Mucosa of stomach (tissue), 1 donor: ENCODE measurements at regions not wholly inside any gene's neighbourhood (a gene's known extent, or its start where the extent isn't known, plus 50 kb on each side); places are given as distances from the start of the nearest gene placed in this dataset.

Experiments
- H3K27me3 ChIP-seq: one replicate; pipeline ENCODE4 v1.7.0; 2013; ENCODE audit warnings: mild to moderate bottlenecking, low read length; ENCODE audit not compliant: control insufficient read depth, insufficient read depth
- H3K36me3 ChIP-seq: one replicate; pipeline ENCODE4 v1.7.0; 2013; ENCODE audit warnings: low read length; ENCODE audit not compliant: control insufficient read depth, insufficient read depth
- H3K4me1 ChIP-seq: one replicate; pipeline ENCODE4 v1.7.0; 2013; ENCODE audit warnings: mild to moderate bottlenecking, low read length; ENCODE audit not compliant: control insufficient read depth, insufficient read depth
- H3K4me3 ChIP-seq: one replicate; pipeline ENCODE4 v1.7.0; 2013; ENCODE audit warnings: low read length
- H3K9ac ChIP-seq: one replicate; pipeline ENCODE4 v1.7.0; 2013; ENCODE audit warnings: mild to moderate bottlenecking, low read length, moderate library complexity
- H3K9me3 ChIP-seq: one replicate; pipeline ENCODE4 v1.7.0; 2013; ENCODE audit warnings: mild to moderate bottlenecking, low read length, moderate library complexity; ENCODE audit not compliant: control insufficient read depth
- donor health status: Pancreatic carcinoma.

GRCh38 chr5:67291671-67292070 lies 95.1 kb upstream of the CD180 start:
- Histone ChIP-seq H3K4me3 (no peak overlapping the region), H3K36me3 (no peaks in the 10 kb centered on the region), H3K4me1 (no peaks in the 10 kb centered on the region), H3K27me3 (no peaks in the 10 kb centered on the region), H3K9me3 (no peaks in the 10 kb centered on the region), H3K9ac (no peak overlapping the region)

DNA sequence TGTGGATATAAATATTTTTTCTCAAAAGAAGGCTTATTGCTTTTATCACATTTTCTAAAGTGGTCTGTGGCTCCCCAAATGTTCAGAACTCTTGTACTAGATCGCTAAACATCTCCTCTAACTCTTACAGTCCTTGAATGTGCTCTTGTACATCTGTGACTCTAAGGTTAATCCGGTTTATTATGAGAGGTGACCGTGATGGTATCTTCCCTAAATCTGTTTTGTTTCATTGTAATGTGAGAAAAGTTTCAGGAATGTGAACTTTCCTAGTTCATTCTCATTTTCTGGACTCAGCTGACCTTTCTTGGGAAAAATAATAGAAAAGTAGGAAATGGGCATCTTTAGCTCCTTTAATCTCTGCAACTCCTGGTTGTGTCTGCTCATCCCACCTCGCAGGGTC lies 94.5 kb upstream of the CD180 start:
- peaks cover under 1% of the 10 kb centered on the region for H3K4me1 ChIP-seq
- H3K9ac ChIP-seq: no peak overlapping the region

DNA sequence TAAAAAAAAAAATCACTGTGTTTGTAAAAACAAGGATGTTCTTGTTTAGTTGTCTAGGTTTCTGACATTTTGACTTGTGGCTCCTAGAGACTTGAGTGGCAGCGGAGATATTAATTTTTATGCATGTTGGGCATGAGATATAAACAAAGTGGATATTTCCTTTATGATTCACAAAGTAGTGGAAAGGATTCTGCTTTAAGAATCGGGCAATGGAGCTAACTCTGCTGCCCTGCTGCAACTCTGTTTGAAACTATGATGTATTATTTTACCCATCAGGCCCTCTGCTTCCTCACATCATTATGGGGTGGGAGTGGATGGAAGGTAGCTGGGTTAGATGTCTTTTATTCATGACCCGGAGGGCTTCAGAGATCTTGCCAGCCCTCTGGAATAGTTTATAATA lies 94.1 kb upstream of the CD180 start:
- H3K36me3 ChIP-seq: no peaks in the 10 kb centered on the region
- no peak overlapping the region for H3K4me3 ChIP-seq
- H3K9ac ChIP-seq: no peak overlapping the region
- H3K27me3 ChIP-seq: no peaks in the 10 kb centered on the region
- H3K9me3 ChIP-seq: no peaks in the 10 kb centered on the region
- H3K4me1 ChIP-seq: peaks cover 4% of the 10 kb centered on the region

More for the DNA sequence above, 94.5 kb upstream of the CD180 start:
- Histone ChIP-seq H3K9me3 (no peaks in the 10 kb centered on the region), H3K27me3 (no peaks in the 10 kb centered on the region), H3K36me3 (no peaks in the 10 kb centered on the region), H3K4me3 (no peak overlapping the region)

GRCh38 chr5:67289763-67290521 lies 93.3 kb upstream of the CD180 start:
- H3K4me1 ChIP-seq: peaks cover 5% of the 10 kb centered on the region
- H3K9me3 ChIP-seq: no peaks in the 10 kb centered on the region

DNA sequence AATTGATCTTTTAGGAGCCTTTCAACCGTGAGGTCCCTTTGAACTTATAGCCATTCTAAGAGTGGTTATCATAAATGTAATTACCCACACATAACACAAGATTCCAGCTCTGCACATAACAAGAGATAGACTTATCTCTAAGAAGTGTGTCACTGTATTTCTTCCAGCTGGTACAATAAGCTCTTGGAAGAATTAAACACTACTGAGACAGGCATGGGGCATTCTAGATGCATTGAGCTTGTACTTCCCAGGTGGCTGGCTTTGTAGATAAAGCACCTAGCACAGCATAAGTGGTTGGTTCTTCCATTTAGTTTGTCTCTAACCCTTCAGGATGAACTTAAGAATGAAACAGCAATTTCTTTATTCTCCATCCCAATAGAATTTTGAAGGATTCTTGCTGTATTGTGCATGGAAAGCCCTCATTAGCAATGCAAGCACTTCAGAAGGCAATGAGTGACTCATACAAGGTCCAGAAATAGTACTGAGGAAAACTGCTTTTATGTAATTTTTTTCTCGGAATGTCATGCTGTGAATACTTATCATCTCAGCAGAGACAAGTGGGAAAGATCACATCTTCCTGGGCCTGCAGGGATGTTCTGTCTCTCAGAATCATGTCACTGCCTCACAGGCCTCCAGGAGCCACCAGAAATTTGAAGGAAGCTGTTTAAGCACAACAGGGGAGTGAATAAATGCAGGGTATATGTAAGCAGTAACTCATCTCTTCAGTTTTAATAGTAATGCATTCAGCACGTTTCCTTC lies 91.1 kb upstream of the CD180 start:
- no peaks in the 10 kb centered on the region for H3K36me3 ChIP-seq
- H3K9ac ChIP-seq: no peak overlapping the region
- H3K27me3 ChIP-seq: no peaks in the 10 kb centered on the region
- no peaks in the 10 kb centered on the region for H3K9me3 ChIP-seq
- no peak overlapping the region for H3K4me3 ChIP-seq
- H3K4me1 ChIP-seq: peaks cover 21% of the 10 kb centered on the region

More at GRCh38 chr5:67289763-67290521, 93.3 kb upstream of the CD180 start:
- Histone ChIP-seq H3K4me3 (no peak overlapping the region), H3K27me3 (no peaks in the 10 kb centered on the region), H3K36me3 (no peaks in the 10 kb centered on the region), H3K9ac (no peak overlapping the region)

DNA sequence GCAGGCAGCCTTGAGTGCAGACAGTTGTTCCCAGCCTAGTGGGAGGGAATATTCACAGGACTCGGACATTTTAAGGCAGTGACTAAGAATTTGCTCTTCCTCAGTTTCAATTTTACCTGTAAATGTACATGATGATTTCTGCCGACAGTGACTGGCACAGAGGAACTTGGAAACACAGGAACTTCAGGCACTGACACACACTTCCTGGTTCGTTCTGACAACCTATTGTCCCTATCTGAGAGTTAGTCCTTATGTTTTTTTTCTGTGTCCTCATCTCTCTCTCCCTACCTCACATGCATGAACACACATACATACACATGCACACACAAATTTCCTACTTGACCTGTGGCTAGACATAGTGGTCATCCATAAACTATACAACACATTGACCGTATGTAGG lies 89.4 kb upstream of the CD180 start:
- H3K9me3 ChIP-seq: no peaks in the 10 kb centered on the region
- no peak overlapping the region for H3K4me3 ChIP-seq
- peaks cover 23% of the 10 kb centered on the region for H3K4me1 ChIP-seq
- no peak overlapping the region for H3K9ac ChIP-seq
- H3K36me3 ChIP-seq: no peaks in the 10 kb centered on the region
- H3K27me3 ChIP-seq: no peaks in the 10 kb centered on the region

DNA sequence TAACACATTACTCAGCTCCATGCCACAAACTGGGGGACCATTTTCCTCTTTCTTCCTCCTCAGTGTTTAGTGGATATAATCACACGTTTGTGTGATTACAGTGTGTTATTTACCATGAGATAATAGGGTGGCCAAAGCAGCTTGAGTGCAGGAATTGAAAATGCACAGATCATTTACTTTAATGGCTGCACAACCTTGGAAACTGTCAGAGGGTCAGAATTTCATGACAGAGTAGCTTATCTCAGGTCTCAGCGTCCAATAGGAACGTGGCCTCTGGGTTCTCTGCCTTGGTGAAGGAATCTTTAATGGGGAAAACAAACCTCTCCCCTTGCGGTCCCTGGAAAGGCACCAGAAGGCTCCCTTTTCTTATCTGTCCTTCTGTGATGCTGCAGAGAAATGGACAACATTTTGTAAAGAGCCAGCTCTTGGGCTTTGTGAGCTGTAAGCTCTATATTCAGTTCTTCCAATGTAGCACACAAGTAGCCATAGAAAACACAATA lies 87.4 kb upstream of the CD180 start:
- no peak overlapping the region for H3K9ac ChIP-seq

DNA sequence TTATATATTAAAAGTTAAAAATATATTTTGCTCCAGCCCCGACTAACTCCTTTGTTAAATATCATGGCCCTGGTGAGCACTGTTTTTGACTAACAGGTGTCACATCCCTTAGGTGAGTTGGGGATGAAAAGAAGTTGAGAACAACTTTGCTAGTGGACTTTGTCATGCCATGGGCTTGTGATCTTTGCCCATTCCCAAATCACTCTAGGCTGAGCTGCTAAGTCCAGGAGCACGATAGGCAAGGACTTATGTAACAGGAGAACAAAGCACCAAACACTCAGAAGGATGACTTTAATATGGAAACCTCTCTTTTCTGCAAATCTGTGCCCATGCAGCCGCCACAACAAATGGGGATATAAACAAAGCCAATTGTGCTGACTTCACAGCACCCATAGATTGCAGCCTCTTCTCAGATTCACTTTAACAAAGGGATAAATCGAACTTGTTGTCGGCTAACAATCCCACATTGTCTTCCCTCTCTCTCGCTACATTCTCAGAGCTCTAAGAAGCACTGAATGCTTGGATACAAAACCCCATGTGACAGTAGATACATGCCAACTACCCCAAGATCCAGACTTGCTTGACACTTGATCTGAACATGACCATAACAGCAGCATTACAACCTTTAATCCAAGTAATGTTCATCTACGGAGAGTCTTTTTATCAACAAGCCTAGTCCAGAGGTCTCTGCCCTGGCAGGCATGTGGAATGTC lies 86.8 kb upstream of the CD180 start:
- peaks cover 23% of the 10 kb centered on the region for H3K4me1 ChIP-seq
- H3K4me3 ChIP-seq: no peak overlapping the region
- no peaks in the 10 kb centered on the region for H3K36me3 ChIP-seq
- H3K9me3 ChIP-seq: no peaks in the 10 kb centered on the region
- H3K27me3 ChIP-seq: no peaks in the 10 kb centered on the region
- H3K9ac ChIP-seq: no peak overlapping the region

More for the DNA sequence above, 87.4 kb upstream of the CD180 start:
- Histone ChIP-seq H3K36me3 (no peaks in the 10 kb centered on the region), H3K4me3 (no peak overlapping the region), H3K4me1 (peaks cover 23% of the 10 kb centered on the region), H3K27me3 (no peaks in the 10 kb centered on the region), H3K9me3 (no peaks in the 10 kb centered on the region)

- Histone ChIP-seq H3K4me3 (no peak overlapping the region), H3K27me3 (no peaks in the 10 kb centered on the region), H3K4me1 (peaks cover 23% of the 10 kb centered on the region), H3K36me3 (no peaks in the 10 kb centered on the region), H3K9me3 (no peaks in the 10 kb centered on the region), H3K9ac (no peak overlapping the region)
Observed at GRCh38 chr5:67281874-67282273, 85.3 kb upstream of the CD180 start.

GRCh38 chr5:67273689-67274356 lies 77.2 kb upstream of the CD180 start:
- Histone ChIP-seq H3K4me1 (peaks cover 8% of the 10 kb centered on the region), H3K36me3 (no peaks in the 10 kb centered on the region), H3K27me3 (no peaks in the 10 kb centered on the region), H3K4me3 (no peak overlapping the region), H3K9ac (no peak overlapping the region), H3K9me3 (no peaks in the 10 kb centered on the region)

DNA sequence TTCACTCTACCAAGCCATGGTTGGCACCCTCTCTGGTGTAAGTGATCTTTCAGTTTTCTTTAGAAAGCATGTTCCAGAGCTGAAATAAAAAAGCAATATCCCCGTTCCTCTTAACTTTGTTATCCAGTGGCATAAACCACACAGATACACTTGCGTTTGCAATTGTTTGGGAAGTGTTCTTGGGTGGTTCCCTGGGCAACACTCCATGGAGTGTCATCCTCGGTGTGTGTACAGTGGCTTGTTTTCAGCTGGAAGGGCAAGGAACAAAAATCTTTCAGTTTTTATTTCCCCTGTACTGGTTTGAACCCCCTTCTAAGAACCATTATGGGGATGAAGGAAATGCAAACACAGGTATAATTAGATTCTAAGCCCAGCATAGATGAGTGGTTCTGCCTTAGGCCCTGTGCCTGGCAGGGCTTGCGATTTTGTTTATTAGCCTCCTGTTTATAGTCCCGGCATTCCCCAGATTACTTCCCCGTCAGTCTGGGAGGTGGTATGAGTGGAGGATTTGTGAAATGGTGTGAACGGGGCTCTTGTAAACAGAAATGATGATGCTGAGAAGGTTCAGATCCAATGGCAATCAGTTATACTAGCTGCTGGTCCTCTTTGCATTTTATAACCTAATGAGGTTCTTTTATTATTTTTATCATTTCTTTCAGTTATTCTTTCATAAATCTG lies 76.0 kb upstream of the CD180 start:
- peaks cover 20% of the 10 kb centered on the region for H3K4me1 ChIP-seq
- H3K4me3 ChIP-seq: no peak overlapping the region
- no peaks in the 10 kb centered on the region for H3K36me3 ChIP-seq
- no peaks in the 10 kb centered on the region for H3K9me3 ChIP-seq
- no peak overlapping the region for H3K9ac ChIP-seq
- H3K27me3 ChIP-seq: no peaks in the 10 kb centered on the region
